Heart left ventricle (tissue), 13 donors: ENCODE measurements at regions not wholly inside any gene's neighbourhood (a gene's known extent, or its start where the extent isn't known, plus 50 kb on each side); places are given as distances from the start of the nearest gene placed in this dataset.

ENCODE experiments used
- POLR2A ChIP-seq, 2 donors: fragments of 450-650 bp; IDR thresholded peaks; one replicate each; pipeline ENCODE4 v1.6.1; 2017; ENCODE audit warnings: antibody characterized with exemption in 2 of 2, mild to moderate bottlenecking in 2 of 2, moderate library complexity in 2 of 2
- TF ChIP-seq, protein P1 (sequence below), 12 donors: fragments of 200-600 bp; sonication (generic) in 4 of 12; IDR thresholded peaks; one replicate each; pipeline versions ENCODE4 v1.5.0 to v1.8.0; 2018 to 2022; ENCODE audit warnings: antibody characterized with exemption in 12 of 12, mild to moderate bottlenecking in 5 of 12
- donor health status: ischemic (EF 13 %, LVEDD 7.1; RV severe dilation, severe dysfunction).
- donor health status: DM: no; HTN: yes; CAD: no.
- donor health status: DM: no; HTN: no; CAD: no.
- donor health status: ischemic (EF 25% LVEDD 6.9; RV normal size, moderate dysfunction).
- donor health status: ischemic (EF 25% LVEDD 5.7; RV mildly dilated, moderate dysfunction).
- donor health status: ischemic (EF 35%, LVEDD 5.7; RV mildly dilated, moderate dysfunction).
- donor health status: nonischemic (EF 11% LVEDD 7.7; RV severe dilation, severe dysfunction).
- donor health status: DM: yes; HTN: yes; CAD: no.
- donor health status: PGD.
- donor health status: ischemic (EF 29% LVEDD 5.4; RV normal size, mild dysfunction).
- donor health status: nonischemic (EF 23%, LVEDD 6.1; RV moderate dilation, normal function).

- TF ChIP-seq, protein P1, sequence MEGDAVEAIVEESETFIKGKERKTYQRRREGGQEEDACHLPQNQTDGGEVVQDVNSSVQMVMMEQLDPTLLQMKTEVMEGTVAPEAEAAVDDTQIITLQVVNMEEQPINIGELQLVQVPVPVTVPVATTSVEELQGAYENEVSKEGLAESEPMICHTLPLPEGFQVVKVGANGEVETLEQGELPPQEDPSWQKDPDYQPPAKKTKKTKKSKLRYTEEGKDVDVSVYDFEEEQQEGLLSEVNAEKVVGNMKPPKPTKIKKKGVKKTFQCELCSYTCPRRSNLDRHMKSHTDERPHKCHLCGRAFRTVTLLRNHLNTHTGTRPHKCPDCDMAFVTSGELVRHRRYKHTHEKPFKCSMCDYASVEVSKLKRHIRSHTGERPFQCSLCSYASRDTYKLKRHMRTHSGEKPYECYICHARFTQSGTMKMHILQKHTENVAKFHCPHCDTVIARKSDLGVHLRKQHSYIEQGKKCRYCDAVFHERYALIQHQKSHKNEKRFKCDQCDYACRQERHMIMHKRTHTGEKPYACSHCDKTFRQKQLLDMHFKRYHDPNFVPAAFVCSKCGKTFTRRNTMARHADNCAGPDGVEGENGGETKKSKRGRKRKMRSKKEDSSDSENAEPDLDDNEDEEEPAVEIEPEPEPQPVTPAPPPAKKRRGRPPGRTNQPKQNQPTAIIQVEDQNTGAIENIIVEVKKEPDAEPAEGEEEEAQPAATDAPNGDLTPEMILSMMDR (IDR thresholded peaks at IDR 0.05): no peak
- no peak for TF ChIP-seq POLR2A (IDR thresholded peaks at IDR 0.05)
These were observed 164.5 kb downstream of the PTH2R start for GRCh38 chr2:208570851-208571763.
